T-helper 1 cell treated with Interleukin-12 subunit alpha and Interleukin-12 subunit beta and Interleukin-4 antibody, amounts not matched to agents 30 ng/mL and 1 ng/mL, for 36 hours (primary cell): ENCODE measurements at regions not wholly inside any gene's neighbourhood (a gene's known extent, or its start where the extent isn't known, plus 50 kb on each side); places are given as distances from the start of the nearest gene placed in this dataset.

ENCODE experiments used
- intact Hi-C: fragments of 100-400 bp; cut with micrococcal nuclease; formaldehyde crosslinking; loops from one replicate; pipeline ENCODE4 v1.15.1; 2024

DNA sequence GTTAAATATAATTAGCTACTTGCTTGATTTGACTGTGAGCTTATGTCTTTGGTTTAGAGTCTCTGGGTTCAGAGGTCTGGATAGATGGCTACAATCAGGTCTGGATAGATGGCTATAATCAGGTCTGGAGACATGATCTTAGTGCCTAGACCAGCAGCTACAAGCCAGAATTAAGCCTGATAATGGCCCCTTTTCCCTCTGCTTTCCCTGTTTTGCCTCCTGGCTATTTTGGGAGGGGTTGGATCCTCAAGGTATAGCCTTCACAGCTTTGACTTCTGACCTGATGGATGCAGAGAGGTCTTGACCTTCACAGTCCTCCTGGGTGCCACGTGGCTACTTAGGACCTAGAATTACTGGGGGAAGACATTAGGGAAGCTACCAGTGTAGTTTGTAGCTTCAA lies 877.7 kb downstream of the GALC start:
- intact Hi-C loops: no loop called here

DNA sequence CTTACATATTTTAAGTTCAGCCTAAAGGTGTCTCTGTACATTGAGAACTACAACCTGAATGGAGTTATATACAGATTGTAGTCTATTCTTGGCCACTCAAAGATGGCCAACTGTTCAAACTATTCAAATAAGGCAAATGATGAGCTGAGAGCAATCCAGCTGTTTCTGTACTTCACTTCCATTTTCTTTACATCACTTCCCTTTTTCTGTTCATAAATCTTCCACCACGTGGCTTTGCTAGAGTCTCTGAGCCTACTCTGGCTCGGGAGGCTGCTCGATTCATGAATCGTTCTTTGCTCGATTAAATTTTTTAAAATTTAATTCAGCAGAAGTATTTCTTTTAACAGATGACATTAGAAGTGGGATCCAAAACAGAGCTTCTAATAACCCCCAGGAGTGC lies 879.7 kb downstream of the GALC start:
- intact Hi-C loops: no loop called here

DNA sequence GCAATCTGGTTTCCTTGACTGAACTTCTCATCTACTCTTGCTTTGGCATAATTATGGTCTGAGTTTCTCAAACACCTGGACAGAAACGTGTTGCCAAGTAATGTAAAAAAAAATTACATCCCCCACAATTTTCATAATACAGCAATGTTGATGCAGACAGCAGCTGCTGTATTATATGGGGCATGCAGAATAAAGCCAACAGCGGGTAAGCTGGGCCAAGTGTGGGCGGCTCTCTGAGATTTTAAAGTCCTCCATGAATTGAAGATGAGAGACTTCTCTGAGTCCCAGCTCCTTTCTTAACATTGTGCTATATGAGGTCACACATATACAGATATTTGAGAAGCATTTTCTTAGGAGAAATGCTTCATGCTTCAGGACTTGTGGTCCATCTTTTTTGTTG lies 881.2 kb downstream of the GALC start:
- intact Hi-C loops: no loop called here

DNA sequence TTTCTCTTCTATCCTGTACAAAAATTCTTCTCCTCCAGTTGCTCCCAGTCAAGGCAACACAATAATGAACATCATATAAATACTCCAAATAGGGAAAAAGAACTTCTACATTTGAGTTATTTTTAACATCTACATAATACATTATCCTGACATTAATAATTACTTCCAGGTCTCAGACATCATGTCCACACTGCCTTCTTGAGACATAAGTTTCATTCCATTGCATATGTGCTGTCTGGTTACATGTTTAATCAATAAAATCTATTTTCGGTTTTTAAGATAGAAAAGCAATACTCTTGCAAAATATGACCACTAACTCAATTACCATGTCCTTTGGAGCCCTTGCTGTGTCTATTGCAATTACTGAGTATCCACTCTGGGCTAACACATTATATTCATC lies 881.9 kb downstream of the GALC start:
- intact Hi-C loops: no loop called here

DNA sequence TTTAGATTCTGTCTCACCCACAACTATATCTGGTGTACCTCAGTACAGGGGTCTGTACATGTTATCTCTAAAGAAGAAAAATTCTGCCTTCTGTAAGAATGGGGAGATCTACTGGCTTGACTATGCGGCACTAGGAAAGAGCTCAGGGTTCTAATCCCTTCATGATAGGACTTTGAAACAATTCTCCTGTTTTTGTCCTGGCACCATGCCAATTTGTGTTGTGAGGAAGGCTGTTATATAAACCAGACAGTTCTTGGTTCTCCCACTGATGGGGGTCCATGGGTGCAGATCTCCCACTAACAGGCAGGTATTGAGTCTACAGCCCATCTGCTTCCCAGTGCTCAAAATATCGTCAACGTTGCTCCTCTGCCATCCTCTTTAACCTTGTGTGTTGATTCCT lies 883.7 kb downstream of the GALC start:
- intact Hi-C loops: no loop called here

GRCh38 chr14:87108726-87109125 lies 884.3 kb downstream of the GALC start:
- intact Hi-C loops: no loop called here

DNA sequence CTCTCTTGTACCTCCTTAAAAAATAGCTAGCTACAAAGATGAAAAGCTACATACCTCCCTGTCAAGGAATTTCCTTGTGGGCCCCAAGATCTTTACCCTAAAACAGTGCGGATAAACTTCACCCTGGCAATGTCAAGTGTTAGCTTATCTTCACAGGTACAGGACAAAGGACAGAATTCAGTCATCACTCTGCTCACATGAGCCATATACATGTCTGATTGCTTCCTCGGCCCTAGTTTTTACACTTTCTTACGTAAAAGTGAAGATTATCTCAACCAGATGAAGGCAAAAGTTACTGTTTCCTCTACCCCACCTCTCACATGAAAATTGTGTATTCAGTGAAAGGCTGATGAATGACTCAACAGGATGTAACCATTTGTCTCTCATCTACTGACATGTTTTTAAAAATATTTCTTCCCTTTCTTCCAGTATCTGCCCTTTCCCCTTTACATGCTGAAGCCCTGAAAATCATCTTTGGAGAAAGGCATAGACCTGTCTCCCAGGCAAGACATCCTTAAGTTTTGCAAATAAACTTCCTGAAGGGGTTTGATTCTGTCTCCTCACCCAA lies 890.1 kb downstream of the GALC start:
- intact Hi-C loops: no loop called here

GRCh38 chr14:87097015-87097414 lies 896.0 kb downstream of the GALC start:
- intact Hi-C loops: no loop called here

DNA sequence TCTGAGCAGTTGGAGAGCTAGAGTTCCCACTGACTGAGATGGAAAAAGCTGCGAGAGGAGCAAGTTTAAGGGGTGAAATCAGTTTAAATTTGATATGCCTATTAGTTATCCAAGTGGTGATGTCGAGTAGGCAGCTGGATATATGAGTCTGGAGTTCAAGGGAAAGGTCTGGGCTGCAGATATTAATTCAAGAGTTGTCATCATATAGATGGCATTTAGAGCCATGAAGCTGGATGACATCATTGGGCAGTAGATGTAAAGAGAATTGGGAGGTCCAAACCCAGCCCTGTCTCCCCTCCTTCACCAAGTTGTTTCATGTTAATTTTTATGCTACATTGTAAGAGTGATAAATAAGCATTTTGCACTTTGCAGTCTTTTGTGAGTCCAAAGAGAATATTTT lies 898.1 kb downstream of the GALC start:
- intact Hi-C loops: no loop called here

- intact Hi-C loops: no loop called here
Observed at GRCh38 chr14:87088588-87088987, 904.4 kb downstream of the GALC start.

GRCh38 chr14:87087881-87088280 lies 905.1 kb downstream of the GALC start:
- intact Hi-C loops: no loop called here

DNA sequence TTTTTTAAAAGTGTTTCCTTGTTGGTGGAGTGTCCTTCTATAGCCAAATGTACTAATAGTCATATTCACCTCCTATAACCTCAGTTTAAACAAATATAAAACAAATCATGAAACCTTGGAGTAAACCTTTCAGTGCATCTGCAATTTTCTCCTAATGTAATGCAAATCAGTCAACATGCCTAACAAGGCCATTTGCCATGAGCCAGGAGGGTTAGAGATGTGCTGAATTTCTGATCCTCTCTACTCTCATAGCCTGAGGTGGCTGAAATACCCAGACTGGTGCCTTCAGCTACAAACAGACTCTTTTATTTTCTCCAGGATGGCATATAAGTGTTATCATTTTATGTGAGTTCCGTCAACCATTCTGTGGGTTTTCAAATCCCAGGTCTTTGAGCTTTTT lies 908.1 kb downstream of the GALC start:
- intact Hi-C loops: no loop called here

GRCh38 chr14:87082917-87083316 lies 910.1 kb downstream of the GALC start:
- intact Hi-C loops: no loop called here

- intact Hi-C loops: no loop called here
Observed at GRCh38 chr14:87081004-87081403, 912.0 kb downstream of the GALC start.

- intact Hi-C loops: no loop called here
Observed at GRCh38 chr14:87080146-87080545, 912.8 kb downstream of the GALC start.

GRCh38 chr14:87079416-87079815 lies 913.6 kb downstream of the GALC start:
- intact Hi-C loops: no loop called here

- intact Hi-C loops: no loop called here
Observed at GRCh38 chr14:87076922-87077321, 916.1 kb downstream of the GALC start.

GRCh38 chr14:87076146-87076545 lies 916.8 kb downstream of the GALC start:
- intact Hi-C loops: no loop called here

DNA sequence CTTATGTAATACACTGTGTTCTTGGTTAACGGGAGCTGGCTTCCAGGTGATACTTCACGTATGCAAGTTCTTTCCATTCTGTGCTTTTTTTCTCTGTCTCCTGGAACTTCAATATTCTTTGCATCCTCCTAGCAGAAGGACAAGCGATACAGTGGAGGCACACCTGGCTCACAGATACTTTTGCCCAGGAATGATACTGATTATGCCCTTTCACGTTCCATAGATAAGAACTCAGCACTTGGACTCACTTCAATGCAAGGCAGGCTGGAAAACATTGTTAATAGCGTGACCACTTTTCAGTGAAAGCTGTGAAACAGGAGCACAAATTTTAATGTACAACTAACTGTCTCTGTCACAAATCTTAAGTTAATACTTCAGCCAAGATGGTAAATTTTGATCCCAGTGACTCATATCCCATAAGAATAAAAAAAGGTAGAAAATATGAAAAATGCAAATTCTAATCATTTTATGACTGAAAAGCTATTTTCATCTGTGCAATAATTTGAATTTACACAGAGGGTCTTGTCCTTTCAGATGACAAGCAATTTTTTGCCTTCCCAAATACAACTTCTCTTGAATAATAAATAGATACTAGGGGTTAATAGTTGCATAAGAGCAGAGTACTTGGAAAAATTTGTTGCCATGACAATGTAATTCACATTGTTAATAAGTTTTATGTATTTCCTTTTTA lies 919.0 kb downstream of the GALC start:
- intact Hi-C loops: no loop called here

DNA sequence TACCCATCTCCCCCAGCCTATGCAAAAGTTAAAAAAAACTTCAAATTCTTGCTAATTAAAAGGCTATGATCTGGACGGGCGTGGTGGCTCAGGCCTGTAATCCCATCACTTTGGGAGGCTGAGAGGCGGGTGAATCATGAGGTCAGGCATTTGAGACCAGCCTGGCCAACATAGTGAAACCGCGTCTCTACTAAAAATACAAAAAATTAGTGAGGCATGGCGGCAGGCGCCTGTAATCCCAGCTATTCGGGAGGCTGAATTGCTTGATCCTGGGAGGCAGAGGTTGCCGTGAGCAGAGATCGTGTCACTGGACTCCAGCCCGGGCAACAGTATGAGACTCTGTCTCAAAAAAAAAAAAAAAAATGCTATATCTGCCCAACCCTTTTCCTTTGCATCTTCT lies 925.4 kb downstream of the GALC start:
- intact Hi-C loops: no loop called here

DNA sequence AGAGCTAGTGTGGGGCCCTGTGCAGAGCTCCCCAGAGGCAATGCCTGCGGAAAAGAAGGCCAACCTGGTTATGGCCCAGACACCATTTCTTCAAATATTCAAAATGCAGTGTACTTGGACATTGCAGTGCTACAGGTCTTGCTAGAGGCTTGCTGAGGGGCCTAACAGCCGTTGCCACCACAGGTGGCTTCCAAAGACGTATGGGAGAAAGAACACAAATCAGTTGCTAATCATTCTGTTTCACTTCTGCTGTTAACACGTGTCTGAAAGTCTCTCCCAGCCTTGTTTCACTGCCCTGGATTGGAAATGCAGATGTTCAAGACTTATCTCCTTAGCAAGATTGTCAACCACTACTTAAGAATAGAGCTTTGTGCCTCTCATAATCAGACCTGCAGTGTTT lies 925.9 kb downstream of the GALC start:
- intact Hi-C loops: no loop called here

DNA sequence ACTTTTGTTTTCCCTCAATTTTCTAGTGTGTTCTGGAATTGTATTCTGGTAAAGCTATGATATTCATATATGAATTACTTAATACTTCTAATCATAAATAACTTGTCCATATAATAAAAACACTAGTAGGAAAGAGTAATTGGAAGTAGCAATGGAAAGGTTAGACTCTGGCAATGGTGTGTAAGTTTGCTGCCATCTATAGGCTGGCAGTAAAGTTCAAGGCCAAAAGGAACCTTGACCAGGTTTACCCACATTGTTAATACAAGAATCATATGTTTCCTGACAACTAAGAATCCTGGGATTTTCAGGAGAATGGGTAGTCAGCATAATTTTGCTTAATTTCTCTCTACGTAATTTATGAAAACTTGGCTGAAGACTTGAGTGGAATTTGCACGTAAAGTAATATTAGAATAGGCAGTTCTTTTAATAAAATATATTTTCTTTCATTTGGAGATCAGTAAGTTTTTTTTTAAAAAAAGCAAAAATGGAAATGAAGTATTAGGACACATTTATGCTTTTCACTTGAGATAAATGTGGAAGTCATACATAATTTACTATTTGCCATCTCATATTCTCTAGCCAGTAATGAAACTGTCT lies 926.7 kb downstream of the GALC start:
- intact Hi-C loops: no loop called here

DNA sequence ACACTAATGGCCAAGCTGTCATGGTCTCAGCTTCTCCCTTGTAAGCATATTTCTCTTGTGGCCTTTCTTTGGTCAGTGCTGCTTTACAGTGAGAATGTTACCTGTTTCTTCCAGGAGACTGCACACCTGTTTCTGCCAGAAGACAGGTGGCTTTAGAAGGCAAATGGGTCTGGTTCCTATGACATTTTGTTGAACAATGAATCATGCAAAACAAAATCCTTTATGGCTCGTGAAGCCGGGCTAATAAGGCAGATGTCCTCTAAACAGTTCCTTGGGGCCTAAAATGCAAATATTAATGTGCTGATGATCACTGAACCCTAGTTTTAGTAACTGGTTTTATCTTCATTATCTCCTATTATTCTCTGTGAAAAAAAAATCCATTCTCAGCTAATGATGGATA lies 927.6 kb downstream of the GALC start:
- intact Hi-C loops: no loop called here
